MM.1S (cell line): ENCODE measurements at regions not wholly inside any gene's neighbourhood (a gene's known extent, or its start where the extent isn't known, plus 50 kb on each side); places are given as distances from the start of the nearest gene placed in this dataset.
"Not testable (repeated sequence)": the region's sequence is repeated elsewhere in the genome, so short reads cannot be mapped to it uniquely, and the experiment has no call there.

ENCODE experiments used
- DNase-seq: peaks from one replicate; pipeline ENCODE4 v3.0.0-alpha.2; 2015
- H2AFZ ChIP-seq: fragments of 300-600 bp; sonication (generic); 2 replicates; pipeline ENCODE4 v1.6.0; 2016; ENCODE audit warnings: antibody characterized with exemption, low read length
- H3F3A ChIP-seq: fragments of 300-600 bp; sonication (generic); 2 replicates; pipeline ENCODE4 v1.6.1; 2016; ENCODE audit warnings: mild to moderate bottlenecking, antibody characterized with exemption, low read length, moderate library complexity, mixed read lengths; ENCODE audit not compliant: insufficient read depth
- H3K27ac ChIP-seq: fragments of 300-600 bp; sonication (generic); 2 replicates; pipeline ENCODE4 v1.5.1; 2016; ENCODE audit warnings: mild to moderate bottlenecking, low read length
- H3K27me3 ChIP-seq: fragments of 300-600 bp; sonication (generic); replicated peaks from 2 replicates; pipeline ENCODE4 v1.6.0; 2016; ENCODE audit warnings: low read length; ENCODE audit not compliant: insufficient read depth
- H3K36me3 ChIP-seq: fragments of 300-600 bp; sonication (generic); replicated peaks from 2 replicates; pipeline ENCODE4 v1.6.1; 2016; ENCODE audit warnings: mild to moderate bottlenecking, low read length, mixed read lengths; ENCODE audit not compliant: insufficient read depth
- H3K4me1 ChIP-seq: fragments of 300-600 bp; sonication (generic); 2 replicates; pipeline ENCODE4 v1.6.1; 2016; ENCODE audit warnings: low read length, mixed read lengths
- H3K4me2 ChIP-seq: fragments of 300-600 bp; sonication (generic); 2 replicates; pipeline ENCODE4 v1.6.0; 2016; ENCODE audit warnings: low read depth, low read length
- H3K4me3 ChIP-seq: fragments of 300-600 bp; sonication (generic); 2 replicates; pipeline ENCODE4 v1.5.1; 2016; ENCODE audit warnings: low read length, mixed read lengths
- H3K79me2 ChIP-seq: fragments of 300-600 bp; sonication (generic); 2 replicates; pipeline ENCODE4 v1.6.1; 2016; ENCODE audit warnings: mixed run types, low read length, mixed read lengths
- H3K9ac ChIP-seq: fragments of 300-600 bp; sonication (generic); 2 replicates; pipeline ENCODE4 v1.6.1; 2016; ENCODE audit warnings: low read length, mixed read lengths
- H3K9me2 ChIP-seq: fragments of 300-600 bp; sonication (generic); replicated peaks from 2 replicates; pipeline ENCODE4 v1.6.1; 2016; ENCODE audit warnings: mild to moderate bottlenecking, low read length, mixed read lengths; ENCODE audit not compliant: insufficient read depth
- H3K9me3 ChIP-seq: fragments of 300-600 bp; sonication (generic); replicated peaks from 2 replicates; pipeline ENCODE4 v1.6.1; 2016; ENCODE audit warnings: mild to moderate bottlenecking, low read length, mixed read lengths; ENCODE audit not compliant: insufficient read depth
- H4K20me1 ChIP-seq: fragments of 300-600 bp; sonication (generic); 2 replicates; pipeline ENCODE4 v1.6.1; 2016; ENCODE audit warnings: mild to moderate bottlenecking, low read length, moderate library complexity, mixed read lengths; ENCODE audit not compliant: insufficient read depth
- EZH2 ChIP-seq: fragments of 300-600 bp; sonication (generic); optimal IDR thresholded peaks from 2 replicates; pipeline ENCODE3; 2017; ENCODE audit warnings: low read depth, mild to moderate bottlenecking, antibody characterized with exemption, low read length, mixed read lengths
- EZH2phosphoT487 ChIP-seq: fragments of 300-600 bp; sonication (generic); IDR thresholded peaks from 2 replicates; pipeline ENCODE4 v1.6.1; 2018; ENCODE audit warnings: antibody characterized with exemption, low read length
- TF ChIP-seq, protein P1 (sequence below): fragments of 300-600 bp; sonication (generic); IDR thresholded peaks from 2 replicates; pipeline ENCODE4 v1.5.1; 2016; ENCODE audit warnings: antibody characterized with exemption, low read length, mixed read lengths

DNA sequence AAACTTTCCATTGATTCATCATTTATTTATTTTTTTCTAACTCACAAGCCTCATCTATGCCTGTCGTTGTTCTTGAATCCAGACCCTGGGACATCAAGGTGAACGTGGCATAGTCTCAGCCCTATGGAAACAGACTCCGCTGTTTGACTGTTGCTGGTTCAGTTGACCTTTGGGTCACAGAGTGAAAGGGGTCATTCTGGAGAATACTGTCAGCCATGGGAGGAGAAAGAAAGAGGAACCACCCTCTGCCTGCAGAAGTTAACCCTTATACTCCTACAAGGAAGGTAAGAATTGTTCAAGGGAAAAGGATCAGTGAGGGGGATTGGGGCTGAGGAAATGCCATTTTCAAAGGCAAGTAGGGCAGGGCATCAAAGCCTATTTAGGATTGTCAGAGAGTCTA lies 387.6 kb upstream of the MAF start:
- H3K27me3 ChIP-seq = no peaks in the 10 kb centered on the region
- H2AFZ ChIP-seq = no peak overlapping the region

DNA sequence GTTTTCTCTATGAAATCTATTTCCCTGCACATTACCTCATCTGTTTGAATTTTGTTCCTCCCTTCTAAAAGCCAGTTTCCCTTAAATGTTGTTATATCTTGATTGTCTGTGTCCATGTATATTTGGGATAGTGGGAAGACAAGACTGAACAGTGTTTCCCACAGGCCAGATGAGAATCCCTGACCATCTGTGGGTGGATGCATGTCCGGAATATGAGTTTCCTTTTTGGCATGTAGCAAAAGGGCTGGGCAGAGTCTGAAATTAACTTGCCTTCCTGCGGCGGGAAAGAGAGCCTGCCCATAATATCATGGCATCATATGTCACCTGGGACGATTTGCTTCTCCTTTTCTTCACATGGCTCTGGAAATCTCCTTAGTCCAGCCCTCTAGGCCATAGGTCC lies 385.8 kb upstream of the MAF start:
- H3K9me2 ChIP-seq = no peaks in the 10 kb centered on the region
- H3K4me1 ChIP-seq = no peaks in the 10 kb centered on the region
- DNase-seq = no peak
- H3K9ac ChIP-seq = no peak overlapping the region
- no peaks in the 10 kb centered on the region for H3F3A ChIP-seq
- H4K20me1 ChIP-seq = no peaks in the 10 kb centered on the region
- no peaks in the 10 kb centered on the region for H3K79me2 ChIP-seq
- no peak overlapping the region for H3K4me2 ChIP-seq
- H3K27me3 ChIP-seq = no peaks in the 10 kb centered on the region
- no peak overlapping the region for H3K27ac ChIP-seq
- H3K4me3 ChIP-seq = no peak overlapping the region
- no peaks in the 10 kb centered on the region for H3K36me3 ChIP-seq
- H3K9me3 ChIP-seq = no peaks in the 10 kb centered on the region
- no peak overlapping the region for H2AFZ ChIP-seq
- TF ChIP-seq EZH2 (no peak), EZH2phosphoT487 (no peak)
- TF ChIP-seq, protein P1, sequence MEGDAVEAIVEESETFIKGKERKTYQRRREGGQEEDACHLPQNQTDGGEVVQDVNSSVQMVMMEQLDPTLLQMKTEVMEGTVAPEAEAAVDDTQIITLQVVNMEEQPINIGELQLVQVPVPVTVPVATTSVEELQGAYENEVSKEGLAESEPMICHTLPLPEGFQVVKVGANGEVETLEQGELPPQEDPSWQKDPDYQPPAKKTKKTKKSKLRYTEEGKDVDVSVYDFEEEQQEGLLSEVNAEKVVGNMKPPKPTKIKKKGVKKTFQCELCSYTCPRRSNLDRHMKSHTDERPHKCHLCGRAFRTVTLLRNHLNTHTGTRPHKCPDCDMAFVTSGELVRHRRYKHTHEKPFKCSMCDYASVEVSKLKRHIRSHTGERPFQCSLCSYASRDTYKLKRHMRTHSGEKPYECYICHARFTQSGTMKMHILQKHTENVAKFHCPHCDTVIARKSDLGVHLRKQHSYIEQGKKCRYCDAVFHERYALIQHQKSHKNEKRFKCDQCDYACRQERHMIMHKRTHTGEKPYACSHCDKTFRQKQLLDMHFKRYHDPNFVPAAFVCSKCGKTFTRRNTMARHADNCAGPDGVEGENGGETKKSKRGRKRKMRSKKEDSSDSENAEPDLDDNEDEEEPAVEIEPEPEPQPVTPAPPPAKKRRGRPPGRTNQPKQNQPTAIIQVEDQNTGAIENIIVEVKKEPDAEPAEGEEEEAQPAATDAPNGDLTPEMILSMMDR = no peak

More for the DNA sequence above, 387.6 kb upstream of the MAF start:
- Histone ChIP-seq H3K9ac (no peak overlapping the region), H3K9me2 (no peaks in the 10 kb centered on the region), H3K4me3 (no peak overlapping the region), H3K9me3 (no peaks in the 10 kb centered on the region), H4K20me1 (no peaks in the 10 kb centered on the region), H3K4me1 (no peaks in the 10 kb centered on the region), H3K36me3 (no peaks in the 10 kb centered on the region), H3K79me2 (no peaks in the 10 kb centered on the region), H3K4me2 (no peak overlapping the region), H3K27ac (no peak overlapping the region), H3F3A (no peaks in the 10 kb centered on the region)
- TF ChIP-seq EZH2 (no peak), EZH2phosphoT487 (no peak)
- TF ChIP-seq, protein P1 = no peak
- no peak for DNase-seq

DNA sequence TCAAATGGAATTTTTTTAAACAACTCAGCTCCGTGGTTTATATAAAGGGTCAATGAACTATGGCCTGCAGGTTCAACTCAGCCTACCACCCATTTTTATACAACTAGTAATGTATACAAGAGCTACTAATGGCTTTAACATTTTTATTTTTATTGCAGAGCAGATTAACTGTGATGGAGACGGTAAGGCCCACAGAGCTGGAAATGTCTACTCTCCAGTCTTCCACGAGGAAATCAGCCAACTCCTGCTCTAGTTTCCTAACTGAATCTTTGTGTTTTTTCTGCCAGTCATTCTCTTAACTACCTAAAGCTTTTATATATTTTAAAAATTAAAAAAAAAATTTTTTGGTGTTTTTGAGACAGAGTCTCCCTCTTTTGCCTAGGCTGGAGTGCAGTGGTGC lies 385.1 kb upstream of the MAF start:
- Histone ChIP-seq H3K9ac (no peak overlapping the region), H3K27me3 (no peaks in the 10 kb centered on the region), H3K9me3 (no peaks in the 10 kb centered on the region), H2AFZ (no peak overlapping the region), H3K4me1 (no peaks in the 10 kb centered on the region), H3K27ac (no peak overlapping the region), H3K4me2 (no peak overlapping the region), H3K9me2 (no peaks in the 10 kb centered on the region), H4K20me1 (no peaks in the 10 kb centered on the region), H3K36me3 (no peaks in the 10 kb centered on the region), H3F3A (no peaks in the 10 kb centered on the region), H3K4me3 (no peak overlapping the region), H3K79me2 (no peaks in the 10 kb centered on the region)
- no peak for TF ChIP-seq EZH2phosphoT487
- no peak for TF ChIP-seq EZH2
- TF ChIP-seq, protein P1 = no peak
- DNase-seq = no peak

DNA sequence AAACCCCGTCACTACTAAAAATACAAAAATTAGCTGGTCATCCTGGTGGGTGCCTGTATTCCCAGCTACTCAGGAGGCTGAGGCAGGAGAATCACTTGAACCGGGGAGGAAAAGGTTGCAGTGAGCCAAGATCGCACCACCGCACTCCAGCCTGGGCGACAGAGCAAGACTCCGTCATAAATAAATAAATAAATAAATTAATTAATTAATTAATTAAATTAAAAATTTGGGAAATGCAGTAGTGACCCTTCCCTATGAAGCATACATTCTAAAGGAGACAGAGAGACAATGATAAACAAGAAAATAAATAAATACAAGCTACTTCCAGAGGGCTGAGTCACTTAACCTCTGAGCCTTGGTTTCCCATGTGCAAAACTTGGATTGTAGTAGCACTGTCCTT lies 383.6 kb upstream of the MAF start:
- H3K9me3 ChIP-seq, H3K9me2 ChIP-seq, DNase-seq, H3K27ac ChIP-seq, H3K9ac ChIP-seq, H3K27me3 ChIP-seq, H3K4me3 ChIP-seq, H3K4me2 ChIP-seq, H4K20me1 ChIP-seq, H3K79me2 ChIP-seq, H3F3A ChIP-seq, H3K4me1 ChIP-seq, H2AFZ ChIP-seq, H3K36me3 ChIP-seq: not testable (repeated sequence)
